ENCODE measurements at regions not wholly inside any gene's neighbourhood (a gene's known extent, or its start where the extent isn't known, plus 50 kb on each side); places are given as distances from the start of the nearest gene placed in this dataset.

DNA sequence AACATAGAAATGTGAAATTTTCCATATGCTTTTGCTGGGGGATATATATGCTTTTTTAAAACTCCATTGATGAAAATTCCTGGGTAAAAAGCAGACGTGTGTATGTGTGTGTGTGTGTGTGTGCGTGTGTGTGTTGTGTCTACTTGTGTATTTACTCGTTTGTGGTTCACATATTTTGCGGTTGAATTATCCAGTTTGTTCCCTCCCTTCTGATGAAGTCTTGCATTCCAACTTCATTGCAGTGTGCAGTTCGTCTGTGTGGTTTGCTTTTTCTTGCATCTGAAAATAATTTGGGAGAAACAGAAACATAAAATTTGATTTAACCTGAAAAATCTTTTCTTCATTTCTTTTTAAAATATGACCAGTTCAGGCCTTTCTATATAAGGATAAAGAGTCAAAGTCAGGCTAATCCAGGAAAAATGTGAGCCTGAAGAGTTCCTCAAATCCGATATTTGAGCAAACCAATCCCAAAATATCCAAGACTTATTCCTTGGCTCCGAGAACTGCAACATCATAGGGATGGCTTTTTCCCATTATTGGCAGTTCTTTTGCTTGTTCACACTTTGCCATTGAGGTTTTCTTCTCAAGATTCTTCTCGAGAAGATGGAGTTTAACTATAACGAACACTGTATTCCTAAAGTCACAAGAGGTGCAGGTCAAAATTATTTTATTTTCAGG, 202.2 kb upstream of the CCN2 start:
- H3K4me3 ChIP-seq (ENCODE audit: low read length) = no peak overlapping the region
- no peak for DNase-seq (ENCODE audit: low read depth, low spot score)

DNA sequence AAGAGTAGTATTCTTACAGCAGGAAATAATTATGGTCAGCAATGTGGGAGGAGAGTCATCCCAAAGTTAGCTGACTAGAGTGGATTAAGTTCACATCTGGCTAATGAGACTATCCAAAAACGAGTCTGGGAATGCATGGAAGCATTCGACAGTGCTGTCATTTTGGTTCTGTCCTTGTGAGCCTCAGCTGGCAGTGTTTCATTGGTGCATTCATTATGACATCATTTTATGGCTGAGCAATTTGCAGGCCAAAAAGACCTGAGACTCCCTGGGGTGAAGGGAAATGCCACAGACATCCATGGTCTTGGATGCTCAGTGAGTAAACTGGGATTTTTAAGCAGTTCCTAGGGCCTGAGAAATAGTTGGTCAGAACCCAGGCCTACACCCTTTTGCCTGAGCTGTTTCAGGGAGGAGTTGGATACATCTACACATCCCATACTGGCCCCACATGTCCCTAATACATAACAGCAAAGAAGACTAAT, 196.4 kb upstream of the CCN2 start:
- no peak overlapping the region for H3K4me3 ChIP-seq (ENCODE audit: low read length)
- no peak for DNase-seq (ENCODE audit: low read depth, low spot score)

DNA sequence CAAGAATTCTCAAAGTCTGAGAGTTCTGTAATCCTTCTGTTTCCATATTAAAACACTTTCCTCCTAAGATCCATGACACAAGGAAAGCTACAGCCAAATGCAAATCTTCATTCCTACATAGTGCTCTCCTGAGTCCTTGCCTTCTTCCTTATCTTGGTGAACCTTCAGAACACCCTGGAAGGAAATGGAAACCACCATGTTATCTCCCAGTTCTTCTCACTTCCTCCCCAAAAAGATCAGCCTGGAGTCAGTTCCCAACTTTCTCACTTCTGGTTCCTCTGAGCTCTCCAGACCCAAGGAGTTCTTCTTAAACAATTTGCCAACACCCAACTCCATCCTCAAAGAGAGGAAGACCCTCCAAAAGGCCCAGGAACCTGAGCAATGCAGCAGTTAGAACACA, 193.3 kb upstream of the CCN2 start:
- no peak overlapping the region for H3K4me3 ChIP-seq (ENCODE audit: low read length)
- DNase-seq (ENCODE audit: low read depth, low spot score) = no peak

DNA sequence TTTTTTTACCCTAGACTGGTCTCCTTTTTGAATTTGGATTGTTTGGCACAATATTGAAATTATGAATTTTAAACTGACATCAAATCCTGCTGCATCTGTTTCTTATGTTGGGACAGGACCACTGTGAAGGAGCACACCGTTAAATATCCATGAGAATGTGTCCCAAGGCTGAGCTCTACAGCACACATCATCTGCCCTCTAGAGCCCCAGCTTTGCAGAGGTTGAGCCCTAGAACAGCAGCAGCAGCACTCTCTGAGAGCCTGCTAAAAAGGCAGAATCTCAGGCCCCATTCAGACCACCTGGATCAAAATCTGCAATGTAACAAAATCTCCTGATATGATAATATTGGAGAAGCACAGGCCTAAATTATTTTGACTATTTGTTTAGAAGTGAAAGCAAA, 192.1 kb upstream of the CCN2 start:
- no peak for DNase-seq (ENCODE audit: low read depth, low spot score)
- H3K4me3 ChIP-seq (ENCODE audit: low read length) = no peak overlapping the region

DNA sequence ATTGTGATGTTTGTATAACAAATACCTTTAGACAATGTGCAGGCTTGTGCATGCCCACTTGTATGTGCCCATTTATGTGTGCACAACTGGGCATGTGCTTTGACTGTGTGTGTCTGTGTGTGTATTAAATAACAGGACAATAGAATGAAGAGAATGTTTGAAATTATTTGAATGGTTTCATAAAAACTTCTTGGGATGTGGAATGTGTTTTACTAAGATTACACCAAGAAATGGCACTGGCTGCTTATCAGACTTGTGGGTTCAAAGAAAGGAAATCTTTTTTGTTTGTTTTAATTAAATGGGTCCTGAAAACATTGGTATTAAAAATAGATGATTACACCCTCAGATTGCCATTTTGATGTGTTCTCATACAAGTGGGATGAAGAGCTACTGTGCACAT, 191.6 kb upstream of the CCN2 start:
- no peak overlapping the region for H3K4me3 ChIP-seq (ENCODE audit: low read length)
- no peak for DNase-seq (ENCODE audit: low read depth, low spot score)

DNA sequence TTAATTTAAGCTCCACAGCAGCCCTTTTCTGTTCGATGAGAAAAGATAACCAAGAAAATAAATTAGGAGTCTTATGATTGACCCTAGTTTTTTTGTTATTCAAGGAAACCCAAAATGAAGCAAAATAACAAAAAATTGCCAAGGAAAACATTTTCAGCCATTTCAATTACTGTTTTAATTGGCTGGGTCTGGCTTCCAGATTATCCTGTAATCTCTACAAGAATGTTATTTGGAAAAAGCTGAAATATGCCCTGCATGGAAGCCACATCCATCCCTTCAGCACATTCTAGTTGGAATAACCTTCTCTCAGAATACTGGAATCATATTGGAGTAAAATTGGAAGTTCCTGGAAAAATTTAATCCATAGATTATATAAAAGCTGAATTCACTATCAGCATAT, 191.1 kb upstream of the CCN2 start:
- H3K4me3 ChIP-seq (ENCODE audit: low read length) = no peak overlapping the region
- no peak for DNase-seq (ENCODE audit: low read depth, low spot score)

DNA sequence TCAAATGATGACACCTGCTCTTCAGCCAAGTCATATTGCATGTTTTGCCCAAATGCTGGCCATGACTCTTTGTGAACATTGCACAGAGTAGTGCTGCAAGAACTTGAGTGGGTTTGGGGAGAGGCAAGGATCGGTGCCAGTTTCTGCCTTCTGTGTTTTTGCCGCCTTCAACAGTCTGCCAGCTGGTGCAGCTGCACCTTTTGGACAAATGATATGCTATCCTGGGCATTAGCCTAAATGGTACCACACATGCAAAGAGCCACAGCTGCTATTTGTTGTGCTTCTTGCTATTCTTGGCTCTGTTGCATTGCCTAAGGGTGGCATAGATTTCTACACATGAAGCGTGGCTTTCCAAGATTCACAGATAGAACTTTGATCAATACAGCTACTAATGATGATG, 189.0 kb upstream of the CCN2 start:
- no peak for DNase-seq (ENCODE audit: low read depth, low spot score)
- no peak overlapping the region for H3K4me3 ChIP-seq (ENCODE audit: low read length)

DNA sequence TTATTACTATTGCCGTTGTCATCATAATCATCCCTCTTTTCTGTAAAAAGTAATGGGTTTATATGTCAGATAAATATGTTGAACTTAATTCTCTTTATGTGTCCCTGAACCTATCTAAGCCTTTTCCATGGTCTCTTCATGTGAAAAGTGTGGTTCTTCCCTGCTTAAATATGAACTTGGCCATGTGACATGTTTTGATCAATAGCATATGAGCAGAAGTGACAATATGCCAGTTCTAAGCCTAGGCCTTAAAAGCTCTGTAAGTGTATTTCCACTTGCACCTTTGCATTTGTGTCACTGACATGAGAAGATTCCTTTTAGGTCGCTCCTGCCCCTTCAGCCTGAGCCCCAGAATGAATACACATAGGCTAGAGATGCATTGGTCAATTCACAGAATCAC, 188.4 kb upstream of the CCN2 start:
- DNase-seq (ENCODE audit: low read depth, low spot score) = no peak
- no peak overlapping the region for H3K4me3 ChIP-seq (ENCODE audit: low read length)

DNA sequence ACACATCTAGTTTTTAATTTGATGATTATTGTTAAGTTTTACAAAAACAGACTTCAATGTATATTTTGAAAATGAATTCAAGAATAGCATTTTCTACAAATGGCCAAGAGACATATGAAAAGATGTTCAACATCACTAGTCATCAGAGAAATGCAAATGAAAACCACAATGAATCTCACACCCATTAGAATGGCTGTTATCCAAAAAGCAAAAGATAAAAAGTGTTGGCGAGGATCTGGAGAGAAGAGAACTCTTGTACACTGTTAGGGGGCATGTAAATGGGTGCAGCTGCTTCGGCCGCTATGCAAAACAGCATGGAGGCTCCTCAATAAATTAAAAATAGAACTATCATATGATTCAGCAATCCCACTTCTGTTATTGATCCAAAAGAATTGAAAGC, 185.8 kb upstream of the CCN2 start:
- no peak overlapping the region for H3K4me3 ChIP-seq (ENCODE audit: low read length)
- DNase-seq (ENCODE audit: low read depth, low spot score) = no peak

DNA sequence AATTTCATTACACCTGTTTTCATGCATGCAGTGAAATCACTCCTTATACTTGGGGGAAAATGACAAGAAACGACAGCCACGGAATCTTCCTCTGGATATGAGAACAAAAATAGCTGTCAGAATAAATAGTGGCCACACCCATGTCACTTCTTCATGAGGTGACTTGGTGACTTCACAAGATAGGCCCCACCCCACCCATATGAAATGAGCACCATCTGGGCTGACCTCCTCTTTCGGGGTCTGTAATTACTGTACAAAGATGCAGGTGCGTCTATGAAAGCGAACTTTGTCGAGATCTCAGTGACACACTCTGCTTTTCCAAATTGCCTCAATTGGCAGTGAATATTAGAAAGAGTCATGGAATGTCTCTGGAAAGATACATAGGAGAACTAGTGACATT, 184.2 kb upstream of the CCN2 start:
- DNase-seq (ENCODE audit: low read depth, low spot score) = no peak
- no peak overlapping the region for H3K4me3 ChIP-seq (ENCODE audit: low read length)

DNA sequence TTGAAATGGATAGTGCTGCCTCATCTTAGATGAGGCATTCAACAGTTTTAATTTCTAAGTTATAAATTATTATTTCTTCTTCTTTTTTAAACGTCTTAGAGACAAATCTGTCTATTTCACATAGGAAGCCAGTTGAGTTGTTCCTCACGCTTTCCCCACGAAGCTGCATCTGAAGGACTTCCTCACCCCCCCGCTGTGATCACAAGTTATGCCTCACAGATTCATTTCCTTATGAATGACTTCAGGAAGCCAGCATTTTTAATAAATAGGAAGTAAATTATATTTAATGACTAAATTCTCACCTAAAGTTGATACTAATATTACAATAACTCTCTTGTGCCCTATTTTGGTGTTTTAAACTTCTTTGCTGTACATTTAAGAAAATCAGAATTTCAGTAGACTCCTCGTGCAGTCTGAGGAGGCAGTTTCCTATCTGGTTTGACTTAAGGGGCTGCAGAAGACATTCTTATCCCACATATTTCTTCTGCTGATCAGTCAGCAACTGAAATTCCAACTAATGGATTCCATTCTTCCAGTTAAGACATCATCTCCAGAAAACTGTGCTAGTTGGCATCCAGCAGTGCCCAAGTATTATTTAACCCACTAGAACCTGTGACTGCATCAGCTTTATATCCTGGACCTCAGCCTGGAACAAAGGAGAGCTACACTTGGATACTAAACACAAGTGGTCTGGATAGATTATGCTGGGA, 182.7 kb upstream of the CCN2 start:
- no peak for DNase-seq (ENCODE audit: low read depth, low spot score)
- no peak overlapping the region for H3K4me3 ChIP-seq (ENCODE audit: low read length)

DNA sequence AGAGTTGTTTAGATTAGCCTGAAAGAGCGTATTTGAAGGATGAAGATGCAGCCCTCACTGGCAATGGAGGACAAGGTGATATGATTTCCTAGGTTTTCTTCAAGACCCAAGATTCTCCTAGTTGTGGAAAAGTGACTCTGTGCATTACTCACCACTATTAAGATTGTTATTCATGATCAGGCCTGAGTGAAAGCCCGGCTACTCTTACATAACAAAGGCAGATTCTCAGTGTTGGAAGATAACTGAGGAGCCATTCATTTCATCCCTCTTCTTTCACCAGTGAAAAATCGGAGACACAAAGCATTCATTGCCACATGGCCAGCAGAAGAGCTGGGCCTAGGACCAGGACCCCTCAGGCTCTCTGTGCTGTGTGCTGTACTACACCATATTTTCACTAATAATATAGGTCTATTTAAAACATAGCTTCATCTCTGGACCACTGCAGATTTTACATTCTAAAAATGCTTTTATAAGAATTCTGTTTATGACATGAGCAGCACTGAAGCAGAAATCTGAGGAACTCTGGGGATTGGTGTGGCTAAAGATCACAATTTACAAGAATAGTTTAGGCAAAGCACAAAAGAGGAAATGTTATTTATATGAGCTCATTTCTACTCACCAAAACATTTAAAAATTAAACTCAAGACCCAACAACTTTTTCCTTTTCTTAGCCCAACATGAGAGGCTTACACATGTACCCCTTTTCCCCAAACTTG, 181.9 kb upstream of the CCN2 start:
- no peak for DNase-seq (ENCODE audit: low read depth, low spot score)
- H3K4me3 ChIP-seq (ENCODE audit: low read length) = no peak overlapping the region

DNA sequence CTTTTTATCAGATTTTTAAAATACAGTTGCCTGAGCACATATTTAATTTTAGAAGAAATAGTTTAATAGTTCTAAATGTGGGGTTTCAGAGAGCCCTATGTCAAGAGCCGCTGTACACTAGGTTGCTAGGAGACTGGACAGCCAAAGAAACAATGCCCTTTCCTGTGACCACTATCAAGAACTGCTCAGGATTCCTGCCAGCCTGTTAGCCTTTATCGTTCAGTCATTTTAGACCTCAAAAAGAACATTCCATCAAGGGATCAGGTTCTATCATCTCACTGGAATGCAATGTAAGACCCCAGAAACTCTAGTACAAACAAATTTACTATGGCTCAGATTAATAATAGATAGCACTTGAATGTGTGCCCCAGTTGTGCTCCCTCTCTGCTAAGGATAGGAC, 181.2 kb upstream of the CCN2 start:
- no peak for DNase-seq (ENCODE audit: low read depth, low spot score)
- H3K4me3 ChIP-seq (ENCODE audit: low read length) = no peak overlapping the region

DNA sequence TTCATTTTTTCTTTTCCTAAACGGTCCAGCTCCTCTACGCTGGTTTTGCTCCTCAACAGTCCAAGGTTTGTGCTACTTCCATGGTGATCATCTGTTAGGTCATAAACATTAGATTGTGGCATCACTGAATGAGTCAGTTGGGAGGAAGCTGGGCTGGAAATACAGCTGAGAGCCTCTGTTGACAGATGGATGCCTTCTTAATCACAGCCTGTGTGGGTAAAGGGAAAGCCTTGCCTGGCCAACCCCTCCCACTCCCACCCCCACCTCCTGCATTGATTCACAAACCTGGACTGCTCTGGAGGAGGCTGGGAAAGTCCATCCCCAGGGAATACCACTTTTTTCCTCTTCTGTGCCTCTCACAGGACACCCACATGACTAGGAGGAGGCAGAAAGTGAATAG, 180.6 kb upstream of the CCN2 start:
- H3K4me3 ChIP-seq (ENCODE audit: low read length) = no peak overlapping the region
- DNase-seq (ENCODE audit: low read depth, low spot score) = peak; percentile 27

DNA sequence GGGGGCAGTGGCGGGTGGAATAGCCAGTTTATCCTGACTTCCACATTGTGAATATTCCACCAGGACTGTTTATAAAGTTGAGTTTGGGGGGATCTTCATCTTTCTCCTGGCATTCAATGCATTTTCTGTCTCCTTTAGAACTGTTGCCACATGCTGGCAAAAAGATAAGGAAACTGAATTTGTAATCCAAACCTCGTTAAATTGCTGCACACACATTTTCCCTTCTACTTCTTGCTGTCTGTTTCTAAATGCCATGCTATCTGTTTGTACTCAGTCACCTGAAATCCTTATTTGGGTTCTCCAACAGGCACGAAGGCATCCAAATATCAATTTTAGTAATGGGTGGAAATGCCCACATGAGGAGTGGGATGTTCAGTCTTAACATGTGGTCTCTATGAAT, 180.2 kb upstream of the CCN2 start:
- peak overlapping the region; percentile 8 for H3K4me3 ChIP-seq (ENCODE audit: low read length)
- DNase-seq (ENCODE audit: low read depth, low spot score) = no peak

DNA sequence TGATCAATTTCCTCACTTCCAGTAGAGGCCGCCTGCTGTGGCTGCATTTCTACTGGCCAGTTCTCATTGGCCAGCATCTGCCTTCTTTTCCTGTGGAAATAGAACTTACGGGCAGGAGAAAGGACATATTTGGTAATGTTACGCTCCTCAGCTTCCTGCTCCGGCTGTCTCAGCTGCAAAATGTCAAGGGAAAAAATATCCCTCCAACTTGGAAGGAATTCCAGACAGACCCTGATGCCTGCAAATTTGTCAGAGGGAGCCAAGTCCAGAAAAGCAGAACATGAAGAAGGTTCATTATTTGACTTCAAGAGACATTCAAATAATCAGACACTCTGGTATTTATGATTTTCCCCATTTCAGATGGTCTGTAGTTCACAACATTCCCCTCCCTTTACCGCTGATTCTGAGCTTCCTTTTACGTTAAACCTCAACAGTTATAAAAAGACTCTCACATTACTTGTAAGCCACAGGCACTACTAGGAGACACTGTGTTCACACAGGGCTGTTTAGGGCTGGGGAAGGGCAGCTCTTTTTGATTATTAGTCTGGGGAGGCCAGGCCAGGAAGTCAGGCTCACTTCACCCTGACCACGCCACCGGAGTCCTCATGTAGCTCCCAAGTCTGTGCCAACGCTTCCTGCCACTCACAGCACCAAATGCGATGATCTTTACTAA, 179.6 kb upstream of the CCN2 start:
- peak; percentile 64 for DNase-seq (ENCODE audit: low read depth, low spot score)
- peak overlapping the region; percentile 8 for H3K4me3 ChIP-seq (ENCODE audit: low read length)

DNA sequence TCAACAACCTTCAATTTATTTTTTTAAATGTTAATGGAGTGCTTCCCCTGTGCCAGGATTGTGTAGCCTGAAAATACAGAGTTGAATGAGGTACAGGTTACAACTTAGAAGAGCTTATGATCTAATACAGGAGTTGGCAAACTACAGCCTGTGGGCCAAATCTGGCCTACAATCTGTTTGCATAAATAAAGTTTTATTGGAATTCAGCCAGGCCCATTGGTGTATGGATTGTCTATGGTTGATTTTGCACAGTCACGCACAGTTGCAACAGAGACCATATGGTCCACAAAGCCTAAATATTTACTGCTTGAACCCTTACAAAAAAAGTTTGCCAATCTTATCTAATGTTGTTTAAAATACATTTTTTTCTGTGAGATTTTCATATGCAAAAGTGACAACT, 177.3 kb upstream of the CCN2 start:
- no peak for DNase-seq (ENCODE audit: low read depth, low spot score)
- no peak overlapping the region for H3K4me3 ChIP-seq (ENCODE audit: low read length)

DNA sequence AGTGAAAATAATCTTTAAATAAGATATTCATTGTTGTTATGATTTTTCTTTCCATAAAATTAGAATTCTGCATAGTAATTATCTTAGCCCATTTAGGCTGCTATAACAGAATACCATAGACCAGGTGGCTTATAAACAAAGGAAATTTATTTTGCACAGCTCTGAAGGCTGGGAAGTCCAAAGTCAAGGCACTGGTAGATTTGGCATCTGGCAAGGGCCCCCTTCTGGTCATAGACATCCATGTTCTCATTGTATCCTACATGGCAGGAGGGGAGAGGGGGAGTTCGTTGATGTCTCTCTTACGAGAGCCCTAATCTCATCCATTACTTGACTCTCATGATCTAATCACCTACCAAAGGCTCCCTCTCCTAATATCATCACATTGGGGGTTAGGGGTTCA, 175.0 kb upstream of the CCN2 start:
- H3K4me3 ChIP-seq (ENCODE audit: low read length) = no peak overlapping the region
- no peak for DNase-seq (ENCODE audit: low read depth, low spot score)

DNA sequence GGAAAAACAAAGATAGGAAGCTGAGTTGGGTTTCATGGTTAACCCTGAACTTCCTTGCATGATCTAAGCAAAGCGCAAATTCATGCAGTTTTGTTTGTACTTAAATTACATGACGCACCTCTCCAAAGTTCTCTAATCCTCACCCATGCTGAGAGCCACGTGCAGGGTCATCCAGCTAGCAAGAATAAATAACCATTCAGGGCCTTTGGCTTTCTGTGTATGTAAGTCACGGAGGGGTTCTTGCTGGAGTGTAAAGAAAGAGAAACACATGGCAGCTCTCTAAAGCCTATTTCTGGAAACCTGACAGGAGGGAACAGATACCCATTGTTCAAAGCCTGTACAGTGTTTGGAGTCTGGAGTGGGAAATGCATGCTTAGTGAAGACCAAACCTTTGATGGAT, 171.7 kb upstream of the CCN2 start:
- no peak for DNase-seq (ENCODE audit: low read depth, low spot score)
- no peak overlapping the region for H3K4me3 ChIP-seq (ENCODE audit: low read length)

DNA sequence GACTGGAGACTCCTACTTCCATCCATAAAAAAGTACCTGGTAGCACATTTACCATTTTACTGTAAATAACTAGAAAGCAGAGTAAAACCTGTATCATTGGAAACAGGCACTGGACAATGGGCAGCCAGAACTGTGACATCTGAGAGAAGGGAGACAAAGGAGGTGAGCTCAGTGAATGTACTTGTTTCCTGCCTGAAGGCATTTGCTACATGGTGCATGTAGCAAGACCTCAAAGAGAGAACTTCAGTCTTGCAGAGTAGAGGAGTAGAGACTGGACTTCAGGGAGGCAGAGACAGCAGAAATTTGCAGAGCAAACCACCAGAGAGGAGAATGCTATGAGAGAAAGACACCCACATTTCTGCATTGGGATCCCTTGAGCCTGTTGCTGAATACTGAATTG, 171.0 kb upstream of the CCN2 start:
- H3K4me3 ChIP-seq (ENCODE audit: low read length) = no peak overlapping the region
- DNase-seq (ENCODE audit: low read depth, low spot score) = no peak
